Cardiac fibroblast (primary cell): ENCODE measurements at regions not wholly inside any gene's neighbourhood (a gene's known extent, or its start where the extent isn't known, plus 50 kb on each side); places are given as distances from the start of the nearest gene placed in this dataset.
"Not testable (repeated sequence)": the region's sequence is repeated elsewhere in the genome, so short reads cannot be mapped to it uniquely, and the experiment has no call there.

Experiments used
- DNase-seq, 2 donors: peaks; one replicate each; pipeline versions ENCODE4 v3.0.0 to v3.0.0-alpha.2; 2010; ENCODE audit warnings: low read depth in 2 of 2
- H3K4me3 ChIP-seq, 2 donors: replicated peaks in 1 of 2; 1 replicate in 1 of 2; 2 replicates in 1 of 2; pipeline ENCODE4 v1.5.1; 2011; ENCODE audit warnings: low read depth in 2 of 2, low read length in 2 of 2, mild to moderate bottlenecking in 2 of 2, moderate library complexity in 1 of 2
- TF ChIP-seq, protein P1 (sequence below): IDR thresholded peaks from one replicate; pipeline ENCODE4 v1.5.1; 2011; ENCODE audit warnings: low read depth, mild to moderate bottlenecking, low read length, inconsistent platforms

DNA sequence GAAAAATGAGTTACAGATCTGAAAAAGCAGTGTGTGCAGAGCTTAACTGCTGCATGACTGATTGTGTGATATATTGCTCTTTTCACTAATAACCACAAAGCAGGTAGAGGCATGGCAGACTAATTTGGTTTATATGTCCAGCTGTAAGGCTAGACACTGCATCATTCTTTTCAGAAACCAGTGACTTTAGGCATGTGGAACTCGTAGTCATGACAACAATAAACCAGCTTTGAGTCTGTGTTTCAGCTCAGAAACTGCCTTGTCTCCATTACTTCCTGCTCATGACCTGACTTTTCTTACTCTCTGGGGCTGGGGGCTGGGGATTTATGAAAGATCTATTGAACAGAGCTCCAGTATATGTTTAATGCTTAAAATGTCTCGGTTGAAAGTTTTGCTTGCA, 146.8 kb upstream of the LRIG3 start:
- DNase-seq: peak; percentile 48 to 81
- TF ChIP-seq, protein P1, sequence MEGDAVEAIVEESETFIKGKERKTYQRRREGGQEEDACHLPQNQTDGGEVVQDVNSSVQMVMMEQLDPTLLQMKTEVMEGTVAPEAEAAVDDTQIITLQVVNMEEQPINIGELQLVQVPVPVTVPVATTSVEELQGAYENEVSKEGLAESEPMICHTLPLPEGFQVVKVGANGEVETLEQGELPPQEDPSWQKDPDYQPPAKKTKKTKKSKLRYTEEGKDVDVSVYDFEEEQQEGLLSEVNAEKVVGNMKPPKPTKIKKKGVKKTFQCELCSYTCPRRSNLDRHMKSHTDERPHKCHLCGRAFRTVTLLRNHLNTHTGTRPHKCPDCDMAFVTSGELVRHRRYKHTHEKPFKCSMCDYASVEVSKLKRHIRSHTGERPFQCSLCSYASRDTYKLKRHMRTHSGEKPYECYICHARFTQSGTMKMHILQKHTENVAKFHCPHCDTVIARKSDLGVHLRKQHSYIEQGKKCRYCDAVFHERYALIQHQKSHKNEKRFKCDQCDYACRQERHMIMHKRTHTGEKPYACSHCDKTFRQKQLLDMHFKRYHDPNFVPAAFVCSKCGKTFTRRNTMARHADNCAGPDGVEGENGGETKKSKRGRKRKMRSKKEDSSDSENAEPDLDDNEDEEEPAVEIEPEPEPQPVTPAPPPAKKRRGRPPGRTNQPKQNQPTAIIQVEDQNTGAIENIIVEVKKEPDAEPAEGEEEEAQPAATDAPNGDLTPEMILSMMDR: no peak

GRCh38 chr12:59066445-59066844, 146.1 kb upstream of the LRIG3 start:
- TF ChIP-seq, protein P1: no peak
- DNase-seq: no peak
- H3K4me3 ChIP-seq: no peak overlapping the region

More for the DNA sequence above, 146.8 kb upstream of the LRIG3 start:
- H3K4me3 ChIP-seq: no peak overlapping the region

- H3K4me3 ChIP-seq: no peak overlapping the region
- TF ChIP-seq, protein P1: no peak
- DNase-seq: no peak
These were observed 139.0 kb upstream of the LRIG3 start for GRCh38 chr12:59059088-59059935.

- TF ChIP-seq, protein P1: no peak
- peak in 1 of 2 donors; percentile 65 for DNase-seq
- no peak overlapping the region for H3K4me3 ChIP-seq
These were observed 136.7 kb upstream of the LRIG3 start for GRCh38 chr12:59056966-59057365.

DNA sequence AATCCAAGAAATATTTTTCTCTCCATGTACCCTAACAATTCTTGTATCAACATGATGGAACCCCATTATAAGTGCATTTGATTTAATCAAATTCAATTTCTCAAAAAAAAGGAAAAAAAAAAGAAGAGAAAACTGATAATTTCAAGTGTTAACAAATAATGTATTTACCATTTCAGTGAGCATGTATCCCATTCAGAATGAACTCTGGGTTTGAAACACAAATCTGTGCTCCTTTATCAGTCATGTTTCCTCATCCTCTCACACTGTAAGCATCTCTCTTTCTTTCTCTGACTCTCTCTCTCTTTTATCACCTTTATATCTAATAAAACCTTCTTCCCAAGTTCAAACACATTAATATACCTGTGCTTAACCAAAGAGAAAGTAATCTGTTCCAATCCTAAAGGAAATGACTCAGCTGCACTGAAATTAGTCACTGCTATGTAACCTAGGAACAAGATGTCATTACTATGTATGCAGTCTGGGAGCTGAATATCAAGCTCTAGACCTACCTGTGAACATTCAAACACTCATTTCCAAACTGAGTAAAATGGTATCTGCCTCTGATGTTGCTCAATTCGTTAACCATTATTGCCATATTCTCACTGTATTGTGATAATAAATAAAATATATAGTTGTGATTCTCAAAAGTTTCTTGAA, 135.0 kb upstream of the LRIG3 start:
- no peak overlapping the region for H3K4me3 ChIP-seq
- TF ChIP-seq, protein P1: no peak
- peak; percentile 59 to 89 for DNase-seq

- H3K4me3 ChIP-seq, DNase-seq: not testable (repeated sequence)
These were observed 133.1 kb upstream of the LRIG3 start for GRCh38 chr12:59053266-59053899.
